ENCODE measurements at regions not wholly inside any gene's neighbourhood (a gene's known extent, or its start where the extent isn't known, plus 50 kb on each side); places are given as distances from the start of the nearest gene placed in this dataset.
"Not testable (repeated sequence)": the region's sequence is repeated elsewhere in the genome, so short reads cannot be mapped to it uniquely, and the experiment has no call there.

DNA sequence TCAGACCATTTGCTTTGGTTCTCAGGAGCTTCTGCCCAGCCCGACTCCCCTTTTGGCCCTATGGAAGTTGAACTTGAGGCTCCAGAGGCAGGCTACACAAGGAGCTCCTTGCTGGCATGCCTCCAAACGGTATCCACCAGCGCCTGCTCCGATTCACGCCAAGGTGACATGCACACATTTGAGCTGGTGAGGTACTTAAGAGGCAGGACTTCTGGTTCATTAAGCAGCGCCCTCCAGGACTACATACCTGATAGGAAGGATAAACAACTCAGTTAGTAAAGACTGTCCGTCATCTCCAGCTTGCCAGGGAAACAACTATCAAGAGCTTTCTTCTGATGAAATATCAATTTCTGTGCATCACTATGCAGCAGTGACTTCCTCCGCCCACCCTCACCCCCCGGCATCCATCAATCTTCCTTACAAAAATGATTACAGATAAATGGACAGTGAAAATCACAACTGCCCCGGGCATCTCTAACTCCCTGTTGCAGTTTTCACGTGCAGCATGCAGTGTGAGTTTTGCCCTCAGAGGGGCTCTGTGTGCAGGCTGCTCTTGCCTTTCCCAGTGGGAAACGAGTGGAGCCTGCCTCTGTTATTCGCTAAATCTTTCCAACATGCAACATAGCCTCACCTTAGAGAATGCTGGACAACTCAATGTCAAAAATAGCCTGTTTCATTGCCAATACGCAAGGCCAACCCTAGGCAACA lies 122.9 kb downstream of the ARRDC4 start:
- H3K27me3 ChIP-seq (ENCODE audit: control insufficient read depth in 5 of 5, insufficient read depth in 4 of 5, low read length in 5 of 5), result no peaks in the 10 kb centered on the region
- H3K4me1 ChIP-seq (ENCODE audit: control insufficient read depth in 5 of 5, insufficient read depth in 5 of 5, low read length in 5 of 5), result no peaks in the 10 kb centered on the region
- peaks cover 0 to 6% (median 5%) of the 10 kb centered on the region in 5 donors for H3K9me3 ChIP-seq (ENCODE audit: control insufficient read depth in 5 of 5, low read length in 5 of 5)
- H3K9ac ChIP-seq (ENCODE audit: low read length in 5 of 5), result no peak overlapping the region
- H3K36me3 ChIP-seq (ENCODE audit: control insufficient read depth in 5 of 5, insufficient read depth in 5 of 5, low read length in 5 of 5), result no peaks in the 10 kb centered on the region
- H3K27ac ChIP-seq (ENCODE audit: low read depth, low read length), result no peak overlapping the region
- no peak overlapping the region for H3K4me3 ChIP-seq (ENCODE audit: low read depth in 1 of 5, low read length in 5 of 5)

DNA sequence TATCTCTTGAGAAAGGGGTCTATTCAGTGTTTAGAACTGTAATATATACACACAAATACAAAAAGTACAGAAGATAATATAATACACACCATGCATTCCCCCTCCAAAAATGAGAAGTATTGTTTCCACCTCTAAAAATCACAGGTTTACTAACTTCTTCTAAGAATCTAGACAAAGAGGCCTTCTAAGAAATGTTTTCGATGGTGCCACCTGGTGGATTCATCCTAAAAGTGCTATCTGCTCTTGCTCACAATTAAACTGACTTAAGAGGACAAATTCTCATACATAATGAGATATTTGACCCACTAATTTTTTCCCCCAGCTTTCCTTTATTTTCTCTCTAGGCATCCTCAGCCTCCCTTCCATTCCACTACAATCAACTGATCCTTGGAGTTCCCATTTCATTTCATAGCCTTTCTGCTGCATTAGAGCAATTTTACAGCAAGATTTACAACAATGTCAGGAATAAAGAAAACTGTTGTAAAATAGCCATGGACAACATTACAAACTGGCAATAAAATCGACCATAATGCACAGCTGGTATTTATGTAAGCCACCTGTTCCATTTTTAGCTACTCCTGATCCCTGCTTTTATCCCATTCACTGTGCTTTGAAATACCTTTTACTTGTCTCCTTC lies 124.6 kb downstream of the ARRDC4 start:
- Histone ChIP-seq H3K9ac (ENCODE audit: low read length in 5 of 5) (no peak overlapping the region), H3K4me3 (ENCODE audit: low read depth in 1 of 5, low read length in 5 of 5) (no peak overlapping the region), H3K9me3 (ENCODE audit: control insufficient read depth in 5 of 5, low read length in 5 of 5) (peaks cover 0 to 6% (median 5%) of the 10 kb centered on the region in 5 donors), H3K27ac (ENCODE audit: low read depth, low read length) (no peak overlapping the region), H3K4me1 (ENCODE audit: control insufficient read depth in 5 of 5, insufficient read depth in 5 of 5, low read length in 5 of 5) (no peaks in the 10 kb centered on the region), H3K36me3 (ENCODE audit: control insufficient read depth in 5 of 5, insufficient read depth in 5 of 5, low read length in 5 of 5) (no peaks in the 10 kb centered on the region), H3K27me3 (ENCODE audit: control insufficient read depth in 5 of 5, insufficient read depth in 4 of 5, low read length in 5 of 5) (no peaks in the 10 kb centered on the region)

DNA sequence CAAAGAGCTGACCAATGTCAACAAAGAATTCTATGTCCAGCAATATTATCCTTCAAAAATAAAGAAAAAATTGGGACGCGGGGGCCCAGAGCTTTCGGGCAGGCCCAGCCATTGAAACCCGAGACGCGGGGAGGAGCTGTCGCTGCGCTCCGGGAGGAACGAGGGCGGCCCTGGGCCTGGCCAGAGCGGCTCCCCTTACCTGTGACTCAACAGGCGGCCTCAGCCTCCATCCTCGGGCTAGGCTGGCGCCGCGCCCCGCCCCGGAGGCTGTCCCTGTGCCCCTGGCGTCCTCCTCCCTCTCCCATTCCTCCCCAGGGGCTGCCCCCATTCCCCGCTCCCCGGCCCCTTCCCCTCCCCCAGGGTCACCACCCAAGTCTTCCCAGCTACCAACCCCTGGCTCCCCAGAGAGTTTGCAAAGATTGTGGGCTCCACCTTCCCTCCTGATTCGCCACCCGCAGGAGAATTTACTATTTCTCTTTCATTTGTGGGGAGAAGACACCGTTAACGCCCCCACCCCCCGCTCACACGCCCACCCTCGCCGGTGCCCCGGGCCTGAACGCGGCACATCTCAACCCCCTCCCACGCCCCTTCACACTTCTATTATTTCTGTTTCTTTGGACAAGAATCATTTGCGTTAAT lies 127.9 kb downstream of the ARRDC4 start:
- H3K9ac ChIP-seq (ENCODE audit: low read length in 5 of 5); H3K4me3 ChIP-seq (ENCODE audit: low read depth in 1 of 5, low read length in 5 of 5); H3K36me3 ChIP-seq (ENCODE audit: control insufficient read depth in 5 of 5, insufficient read depth in 5 of 5, low read length in 5 of 5); H3K27me3 ChIP-seq (ENCODE audit: control insufficient read depth in 5 of 5, insufficient read depth in 4 of 5, low read length in 5 of 5); H3K27ac ChIP-seq (ENCODE audit: low read depth, low read length); H3K4me1 ChIP-seq (ENCODE audit: control insufficient read depth in 5 of 5, insufficient read depth in 5 of 5, low read length in 5 of 5); H3K9me3 ChIP-seq (ENCODE audit: control insufficient read depth in 5 of 5, low read length in 5 of 5): not testable (repeated sequence)

DNA sequence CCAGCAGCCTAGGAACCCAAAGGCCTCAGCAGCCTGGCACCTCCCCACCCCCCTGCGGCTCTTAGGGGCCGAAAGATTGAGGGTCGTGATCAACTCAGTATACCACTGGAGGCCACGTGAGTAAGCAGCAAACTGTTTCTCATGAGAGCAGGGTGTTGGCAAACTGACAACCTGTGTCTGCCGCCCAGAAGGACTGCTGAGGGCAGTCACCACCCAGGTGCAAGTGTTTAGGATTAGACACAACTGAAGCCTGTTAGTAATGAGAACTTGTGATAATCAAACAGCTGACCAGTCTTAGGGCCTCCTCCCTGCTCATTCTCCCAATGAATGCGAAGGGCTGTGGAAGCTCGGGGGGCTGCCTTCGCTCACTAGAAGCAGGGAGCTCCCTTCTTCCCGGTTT lies 128.8 kb downstream of the ARRDC4 start:
- not testable (repeated sequence) for H3K36me3 ChIP-seq (ENCODE audit: control insufficient read depth in 5 of 5, insufficient read depth in 5 of 5, low read length in 5 of 5); H3K4me3 ChIP-seq (ENCODE audit: low read depth in 1 of 5, low read length in 5 of 5); H3K4me1 ChIP-seq (ENCODE audit: control insufficient read depth in 5 of 5, insufficient read depth in 5 of 5, low read length in 5 of 5); H3K27ac ChIP-seq (ENCODE audit: low read depth, low read length); H3K27me3 ChIP-seq (ENCODE audit: control insufficient read depth in 5 of 5, insufficient read depth in 4 of 5, low read length in 5 of 5); H3K9ac ChIP-seq (ENCODE audit: low read length in 5 of 5); H3K9me3 ChIP-seq (ENCODE audit: control insufficient read depth in 5 of 5, low read length in 5 of 5)

DNA sequence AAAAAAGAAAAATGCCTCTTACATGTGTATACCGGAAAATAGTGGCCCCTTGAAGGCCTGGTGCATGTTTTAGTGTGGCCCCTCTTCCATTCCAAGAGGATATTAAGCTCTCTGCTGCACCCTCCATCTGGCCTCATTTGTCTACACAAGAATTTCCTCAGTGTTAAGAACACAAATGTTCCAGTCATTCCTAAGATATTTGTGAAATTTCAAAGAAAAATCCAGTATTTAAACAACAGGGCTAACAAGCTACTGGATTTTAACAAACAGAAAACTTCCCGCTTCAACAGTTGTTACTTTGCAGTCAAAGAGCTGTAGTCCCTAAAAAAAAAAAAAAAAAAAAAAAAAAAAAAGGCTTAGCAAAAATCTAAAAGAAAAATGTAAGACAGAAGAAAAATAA lies 137.5 kb downstream of the ARRDC4 start:
- H3K9ac ChIP-seq (ENCODE audit: low read length in 5 of 5); H3K4me1 ChIP-seq (ENCODE audit: control insufficient read depth in 5 of 5, insufficient read depth in 5 of 5, low read length in 5 of 5); H3K27ac ChIP-seq (ENCODE audit: low read depth, low read length); H3K36me3 ChIP-seq (ENCODE audit: control insufficient read depth in 5 of 5, insufficient read depth in 5 of 5, low read length in 5 of 5); H3K4me3 ChIP-seq (ENCODE audit: low read depth in 1 of 5, low read length in 5 of 5); H3K9me3 ChIP-seq (ENCODE audit: control insufficient read depth in 5 of 5, low read length in 5 of 5); H3K27me3 ChIP-seq (ENCODE audit: control insufficient read depth in 5 of 5, insufficient read depth in 4 of 5, low read length in 5 of 5): not testable (repeated sequence)

DNA sequence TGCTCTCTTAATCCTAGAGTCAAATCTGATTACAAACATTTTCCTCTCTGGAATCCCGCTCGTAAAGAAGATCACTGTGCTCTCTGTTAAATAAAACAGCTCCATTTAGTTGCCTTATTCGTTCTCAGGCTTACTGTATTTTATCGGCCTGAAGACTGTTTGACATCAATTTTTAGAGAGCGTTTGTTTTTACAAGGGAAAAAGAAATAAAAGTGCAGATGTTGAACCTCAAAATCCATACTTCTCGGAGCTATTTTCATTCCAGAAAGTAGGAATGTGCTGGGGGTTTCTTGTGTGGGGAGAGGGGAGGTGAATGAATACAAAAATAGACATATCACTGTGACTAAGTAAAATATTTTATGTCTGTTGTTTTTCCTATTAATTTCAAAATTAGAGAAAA lies 140.1 kb downstream of the ARRDC4 start:
- H3K9me3 ChIP-seq (ENCODE audit: control insufficient read depth in 5 of 5, low read length in 5 of 5); H3K36me3 ChIP-seq (ENCODE audit: control insufficient read depth in 5 of 5, insufficient read depth in 5 of 5, low read length in 5 of 5); H3K27me3 ChIP-seq (ENCODE audit: control insufficient read depth in 5 of 5, insufficient read depth in 4 of 5, low read length in 5 of 5); H3K9ac ChIP-seq (ENCODE audit: low read length in 5 of 5); H3K4me3 ChIP-seq (ENCODE audit: low read depth in 1 of 5, low read length in 5 of 5); H3K4me1 ChIP-seq (ENCODE audit: control insufficient read depth in 5 of 5, insufficient read depth in 5 of 5, low read length in 5 of 5); H3K27ac ChIP-seq (ENCODE audit: low read depth, low read length): not testable (repeated sequence)

DNA sequence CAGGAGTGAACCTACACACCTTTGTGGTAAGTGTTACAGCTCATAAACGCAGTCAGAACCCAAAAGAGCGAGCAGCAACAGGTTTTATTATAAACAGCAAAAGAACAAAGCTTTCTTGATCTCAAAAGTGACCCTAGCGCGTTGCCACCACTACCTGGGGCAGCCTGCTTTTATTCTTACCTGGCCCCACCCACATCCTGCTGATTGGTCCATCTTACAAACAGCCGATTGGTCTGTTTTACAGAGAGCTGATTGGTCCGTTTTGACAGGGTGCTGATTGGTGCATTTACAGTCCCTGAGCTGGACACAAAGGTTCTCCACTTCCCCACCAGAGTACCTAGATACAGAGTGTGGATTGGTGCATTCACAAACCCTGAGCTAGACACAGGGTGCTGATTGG lies 143.1 kb downstream of the ARRDC4 start:
- H3K27ac ChIP-seq (ENCODE audit: low read depth, low read length), result no peak overlapping the region
- H3K4me3 ChIP-seq (ENCODE audit: low read depth in 1 of 5, low read length in 5 of 5), result no peak overlapping the region
- no peaks in the 10 kb centered on the region for H3K9me3 ChIP-seq (ENCODE audit: control insufficient read depth in 5 of 5, low read length in 5 of 5)
- no peak overlapping the region for H3K9ac ChIP-seq (ENCODE audit: low read length in 5 of 5)
- peaks cover 0 to 5% (median 0%) of the 10 kb centered on the region in 5 donors for H3K27me3 ChIP-seq (ENCODE audit: control insufficient read depth in 5 of 5, insufficient read depth in 4 of 5, low read length in 5 of 5)
- no peaks in the 10 kb centered on the region for H3K36me3 ChIP-seq (ENCODE audit: control insufficient read depth in 5 of 5, insufficient read depth in 5 of 5, low read length in 5 of 5)
- H3K4me1 ChIP-seq (ENCODE audit: control insufficient read depth in 5 of 5, insufficient read depth in 5 of 5, low read length in 5 of 5), result no peaks in the 10 kb centered on the region

DNA sequence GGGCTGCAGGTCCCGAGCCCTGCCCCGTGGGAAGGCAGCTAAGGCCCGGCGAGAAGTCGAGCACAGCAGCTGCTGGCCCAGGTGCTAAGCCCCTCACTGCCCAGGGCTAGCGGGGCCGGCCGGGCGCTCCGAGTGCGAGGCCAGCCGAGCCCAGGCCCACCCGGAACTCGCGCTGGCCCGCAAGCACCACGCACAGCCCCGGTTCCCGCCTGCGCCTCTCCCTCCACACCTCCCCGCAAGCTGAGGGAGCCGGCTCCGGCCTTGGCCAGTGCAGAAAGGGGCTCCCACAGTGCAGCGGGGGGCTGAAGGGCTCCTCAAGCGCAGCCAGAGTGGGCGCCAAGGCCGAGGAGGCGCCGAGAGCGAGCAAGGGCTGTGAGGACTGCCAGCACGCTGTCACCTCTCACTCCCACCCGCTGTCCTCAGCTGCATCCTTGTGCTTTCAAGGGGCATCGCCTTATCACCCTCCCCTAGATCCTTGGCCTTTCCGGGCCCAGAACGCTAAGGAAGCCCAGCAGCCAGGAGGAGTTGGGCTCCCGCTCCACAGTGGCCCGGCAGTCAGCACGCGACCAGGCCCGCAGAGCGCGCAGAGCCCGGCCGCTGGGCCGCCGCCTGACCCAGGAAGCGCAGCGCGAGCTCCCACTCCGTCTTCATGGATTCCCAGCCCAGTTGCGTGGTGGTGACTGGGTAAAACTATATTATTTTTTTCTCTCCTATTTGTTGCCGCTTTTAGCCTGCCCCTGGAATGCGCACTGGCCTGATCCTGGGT lies 144.1 kb downstream of the ARRDC4 start:
- not testable (repeated sequence) for H3K4me1 ChIP-seq (ENCODE audit: control insufficient read depth in 5 of 5, insufficient read depth in 5 of 5, low read length in 5 of 5); H3K27ac ChIP-seq (ENCODE audit: low read depth, low read length); H3K27me3 ChIP-seq (ENCODE audit: control insufficient read depth in 5 of 5, insufficient read depth in 4 of 5, low read length in 5 of 5); H3K9me3 ChIP-seq (ENCODE audit: control insufficient read depth in 5 of 5, low read length in 5 of 5); H3K4me3 ChIP-seq (ENCODE audit: low read depth in 1 of 5, low read length in 5 of 5); H3K36me3 ChIP-seq (ENCODE audit: control insufficient read depth in 5 of 5, insufficient read depth in 5 of 5, low read length in 5 of 5); H3K9ac ChIP-seq (ENCODE audit: low read length in 5 of 5)

DNA sequence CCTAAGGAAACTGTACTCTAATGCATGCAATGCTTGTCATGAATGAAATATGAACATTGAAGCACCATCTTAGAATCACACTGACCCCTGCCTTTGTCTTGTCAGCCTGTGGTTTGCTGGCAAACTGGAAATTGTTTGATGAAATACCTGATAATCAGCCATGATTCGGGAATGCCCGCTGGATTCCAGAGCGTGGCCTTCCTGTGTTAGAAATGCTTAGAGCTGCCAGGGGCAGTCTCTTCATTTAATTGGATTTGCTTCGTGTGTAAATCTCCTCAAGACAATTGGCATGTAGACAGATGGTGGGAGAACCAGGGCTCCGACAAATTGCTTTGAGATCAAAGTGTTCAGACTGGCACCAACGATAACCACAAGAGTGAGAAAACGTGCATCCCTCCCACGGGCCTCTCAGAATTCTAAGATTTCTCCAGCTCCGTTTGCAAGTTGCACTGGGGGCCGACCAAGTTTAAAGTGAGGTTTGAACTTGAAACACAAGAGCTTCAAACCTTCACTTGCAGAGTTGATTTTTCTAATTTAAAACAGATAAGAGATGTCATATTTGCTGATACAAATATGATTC lies 146.2 kb downstream of the ARRDC4 start:
- H3K4me1 ChIP-seq (ENCODE audit: control insufficient read depth in 5 of 5, insufficient read depth in 5 of 5, low read length in 5 of 5); H3K9me3 ChIP-seq (ENCODE audit: control insufficient read depth in 5 of 5, low read length in 5 of 5); H3K4me3 ChIP-seq (ENCODE audit: low read depth in 1 of 5, low read length in 5 of 5); H3K36me3 ChIP-seq (ENCODE audit: control insufficient read depth in 5 of 5, insufficient read depth in 5 of 5, low read length in 5 of 5); H3K27me3 ChIP-seq (ENCODE audit: control insufficient read depth in 5 of 5, insufficient read depth in 4 of 5, low read length in 5 of 5); H3K9ac ChIP-seq (ENCODE audit: low read length in 5 of 5); H3K27ac ChIP-seq (ENCODE audit: low read depth, low read length): not testable (repeated sequence)

DNA sequence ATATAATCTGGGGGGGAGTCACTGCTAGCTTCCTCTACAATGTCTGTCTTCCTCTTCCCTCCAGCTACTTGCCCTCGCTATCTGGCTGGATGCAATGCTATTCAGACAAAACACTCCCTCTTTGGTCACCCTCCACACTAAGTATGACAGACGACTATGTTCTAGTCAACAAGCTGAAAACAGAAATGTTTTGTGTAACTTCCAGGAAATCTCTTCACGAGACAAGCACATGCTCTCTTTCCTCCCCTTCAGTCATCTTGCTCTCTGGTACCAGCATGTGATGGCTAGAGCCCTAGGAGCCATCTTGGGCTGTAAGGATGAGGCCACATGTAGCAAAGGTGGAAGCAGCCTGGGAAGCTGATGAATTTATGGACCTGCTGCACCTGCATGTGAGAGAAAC lies 151.3 kb downstream of the ARRDC4 start:
- H3K9me3 ChIP-seq (ENCODE audit: control insufficient read depth in 5 of 5, low read length in 5 of 5), result no peaks in the 10 kb centered on the region
- no peak overlapping the region for H3K27ac ChIP-seq (ENCODE audit: low read depth, low read length)
- H3K27me3 ChIP-seq (ENCODE audit: control insufficient read depth in 5 of 5, insufficient read depth in 4 of 5, low read length in 5 of 5), result peaks cover 0 to 4% (median 0%) of the 10 kb centered on the region in 5 donors
- H3K4me1 ChIP-seq (ENCODE audit: control insufficient read depth in 5 of 5, insufficient read depth in 5 of 5, low read length in 5 of 5), result no peaks in the 10 kb centered on the region
- H3K36me3 ChIP-seq (ENCODE audit: control insufficient read depth in 5 of 5, insufficient read depth in 5 of 5, low read length in 5 of 5), result no peaks in the 10 kb centered on the region
- H3K9ac ChIP-seq (ENCODE audit: low read length in 5 of 5), result no peak overlapping the region
- no peak overlapping the region for H3K4me3 ChIP-seq (ENCODE audit: low read depth in 1 of 5, low read length in 5 of 5)
